ENCODE measurements at regions not wholly inside any gene's neighbourhood (a gene's known extent, or its start where the extent isn't known, plus 50 kb on each side); places are given as distances from the start of the nearest gene placed in this dataset.

DNA sequence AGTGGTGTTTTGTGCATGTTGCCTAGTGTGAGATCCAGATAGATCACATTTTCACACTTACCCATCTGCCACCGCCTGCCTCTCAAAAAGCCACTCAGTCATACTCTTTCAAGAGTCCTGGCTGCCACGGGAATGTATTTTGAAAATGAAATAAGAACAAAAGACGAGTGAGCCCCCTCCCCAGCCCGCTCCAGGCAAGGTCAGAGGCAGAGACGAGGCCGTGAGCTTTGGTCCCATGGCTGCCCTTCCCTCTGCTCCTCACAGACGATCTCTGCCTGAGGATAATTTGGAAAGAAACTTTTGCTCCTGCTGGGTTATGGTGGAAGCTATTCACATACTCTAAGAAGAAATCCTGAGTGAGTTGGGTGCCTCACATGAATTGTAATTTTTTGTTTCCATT lies 924.3 kb downstream of the BCL11B start:
- H3K27ac ChIP-seq (ENCODE audit: low read depth in 2 of 2, low read length in 2 of 2) = no peak overlapping the region
- FAIRE-seq (no peak), DNase-seq (no peak)
- no peak overlapping the region for H3K4me3 ChIP-seq (ENCODE audit: low read length in 3 of 3)
- no peaks in the 10 kb centered on the region for H3K9me3 ChIP-seq (ENCODE audit: control insufficient read depth in 2 of 3, insufficient read depth in 1 of 3, low read length in 3 of 3)
- no peaks in the 10 kb centered on the region for H3K36me3 ChIP-seq (ENCODE audit: control insufficient read depth in 2 of 3, insufficient read depth in 3 of 3, low read length in 3 of 3)
- no peaks in the 10 kb centered on the region for H3K4me1 ChIP-seq (ENCODE audit: control insufficient read depth in 2 of 3, insufficient read depth in 2 of 3, low read depth in 1 of 3, low read length in 3 of 3)
- no peak overlapping the region for H3K9ac ChIP-seq (ENCODE audit: low read length in 3 of 3)
- TF ChIP-seq, protein P1, sequence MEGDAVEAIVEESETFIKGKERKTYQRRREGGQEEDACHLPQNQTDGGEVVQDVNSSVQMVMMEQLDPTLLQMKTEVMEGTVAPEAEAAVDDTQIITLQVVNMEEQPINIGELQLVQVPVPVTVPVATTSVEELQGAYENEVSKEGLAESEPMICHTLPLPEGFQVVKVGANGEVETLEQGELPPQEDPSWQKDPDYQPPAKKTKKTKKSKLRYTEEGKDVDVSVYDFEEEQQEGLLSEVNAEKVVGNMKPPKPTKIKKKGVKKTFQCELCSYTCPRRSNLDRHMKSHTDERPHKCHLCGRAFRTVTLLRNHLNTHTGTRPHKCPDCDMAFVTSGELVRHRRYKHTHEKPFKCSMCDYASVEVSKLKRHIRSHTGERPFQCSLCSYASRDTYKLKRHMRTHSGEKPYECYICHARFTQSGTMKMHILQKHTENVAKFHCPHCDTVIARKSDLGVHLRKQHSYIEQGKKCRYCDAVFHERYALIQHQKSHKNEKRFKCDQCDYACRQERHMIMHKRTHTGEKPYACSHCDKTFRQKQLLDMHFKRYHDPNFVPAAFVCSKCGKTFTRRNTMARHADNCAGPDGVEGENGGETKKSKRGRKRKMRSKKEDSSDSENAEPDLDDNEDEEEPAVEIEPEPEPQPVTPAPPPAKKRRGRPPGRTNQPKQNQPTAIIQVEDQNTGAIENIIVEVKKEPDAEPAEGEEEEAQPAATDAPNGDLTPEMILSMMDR (IDR thresholded peaks at IDR 0.05; ENCODE audit: borderline replicate concordance, extremely low read depth, insufficient read depth) = no peak
- intact Hi-C loops (cut with DNase I) = no loop called here
- H3K27me3 ChIP-seq (ENCODE audit: control insufficient read depth, insufficient read depth, low read length) = no peaks in the 10 kb centered on the region

DNA sequence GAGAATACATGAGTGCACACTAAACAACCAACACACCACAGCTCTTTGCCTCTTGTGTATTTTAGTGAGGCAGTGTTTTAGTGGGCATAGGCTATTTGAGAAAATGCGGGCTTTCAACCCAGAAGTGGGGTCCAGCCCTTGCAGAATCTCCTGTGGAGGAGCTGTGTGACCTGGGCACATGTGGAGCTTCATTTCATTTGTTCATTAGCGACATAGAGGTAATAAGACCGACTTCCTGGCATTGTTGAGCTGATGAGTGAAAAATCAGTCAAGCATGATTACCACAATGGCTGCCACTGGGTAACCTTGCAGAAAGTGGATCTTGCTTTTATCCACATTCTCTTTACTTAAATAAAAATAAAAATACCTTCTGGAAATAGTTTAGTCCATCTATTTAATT lies 923.5 kb downstream of the BCL11B start:
- intact Hi-C loops (cut with DNase I) = no loop called here

DNA sequence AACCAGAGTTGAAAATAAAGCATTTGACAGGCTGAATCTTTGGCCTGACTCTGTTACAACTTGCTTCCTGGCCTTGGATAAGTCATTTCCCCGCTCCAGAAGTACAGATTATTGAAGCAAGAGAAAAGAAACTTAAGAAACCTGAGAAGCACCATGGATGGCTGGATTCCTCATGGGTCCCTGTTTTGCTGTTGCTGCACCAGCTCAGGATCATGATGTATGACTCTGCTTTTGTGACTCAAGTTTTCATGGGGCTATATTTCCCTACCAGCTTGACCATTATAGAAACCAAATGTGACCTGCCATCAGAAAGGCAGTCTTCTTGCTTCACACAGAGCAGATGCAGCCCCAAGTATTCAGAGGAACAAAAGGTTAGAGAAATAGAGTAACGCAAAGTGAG lies 921.8 kb downstream of the BCL11B start:
- DNase-seq (no peak), FAIRE-seq (no peak)
- no peaks in the 10 kb centered on the region for H3K27me3 ChIP-seq (ENCODE audit: control insufficient read depth, insufficient read depth, low read length)
- TF ChIP-seq, protein P1 (IDR thresholded peaks at IDR 0.05; ENCODE audit: borderline replicate concordance, extremely low read depth, insufficient read depth) = no peak
- no peak overlapping the region for H3K27ac ChIP-seq (ENCODE audit: low read depth in 2 of 2, low read length in 2 of 2)
- H3K4me1 ChIP-seq (ENCODE audit: control insufficient read depth in 2 of 3, insufficient read depth in 2 of 3, low read depth in 1 of 3, low read length in 3 of 3) = no peaks in the 10 kb centered on the region
- intact Hi-C loops (cut with DNase I) = no loop called here
- no peaks in the 10 kb centered on the region for H3K9me3 ChIP-seq (ENCODE audit: control insufficient read depth in 2 of 3, insufficient read depth in 1 of 3, low read length in 3 of 3)
- no peaks in the 10 kb centered on the region for H3K36me3 ChIP-seq (ENCODE audit: control insufficient read depth in 2 of 3, insufficient read depth in 3 of 3, low read length in 3 of 3)
- no peak overlapping the region for H3K9ac ChIP-seq (ENCODE audit: low read length in 3 of 3)
- no peak overlapping the region for H3K4me3 ChIP-seq (ENCODE audit: low read length in 3 of 3)

More for the DNA sequence above, 923.5 kb downstream of the BCL11B start:
- Histone ChIP-seq H3K27me3 (ENCODE audit: control insufficient read depth, insufficient read depth, low read length) (no peaks in the 10 kb centered on the region), H3K4me1 (ENCODE audit: control insufficient read depth in 2 of 3, insufficient read depth in 2 of 3, low read depth in 1 of 3, low read length in 3 of 3) (no peaks in the 10 kb centered on the region), H3K36me3 (ENCODE audit: control insufficient read depth in 2 of 3, insufficient read depth in 3 of 3, low read length in 3 of 3) (no peaks in the 10 kb centered on the region), H3K9ac (ENCODE audit: low read length in 3 of 3) (no peak overlapping the region), H3K27ac (ENCODE audit: low read depth in 2 of 2, low read length in 2 of 2) (no peak overlapping the region), H3K4me3 (ENCODE audit: low read length in 3 of 3) (no peak overlapping the region), H3K9me3 (ENCODE audit: control insufficient read depth in 2 of 3, insufficient read depth in 1 of 3, low read length in 3 of 3) (no peaks in the 10 kb centered on the region)
- DNase-seq (no peak), FAIRE-seq (no peak)
- TF ChIP-seq, protein P1 (IDR thresholded peaks at IDR 0.05; ENCODE audit: borderline replicate concordance, extremely low read depth, insufficient read depth) = no peak

DNA sequence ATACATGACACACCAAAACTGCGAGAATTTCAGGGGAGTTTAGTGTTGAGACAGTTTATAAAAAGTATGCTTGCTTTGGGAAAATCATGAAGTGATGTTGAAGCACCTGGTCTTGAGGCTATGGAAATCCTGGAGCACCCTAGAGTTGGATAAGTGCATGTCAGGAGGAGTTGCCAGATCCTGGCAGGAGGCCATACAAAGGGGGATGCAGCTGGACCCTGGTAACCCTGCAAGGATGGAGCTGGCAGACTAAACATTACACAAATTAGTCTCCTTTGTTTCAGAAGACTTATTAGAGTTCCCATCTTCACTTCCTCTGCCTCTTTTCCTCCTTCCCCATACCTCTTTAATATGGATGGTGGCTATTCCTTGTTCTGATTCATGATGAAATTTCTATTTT lies 907.0 kb downstream of the BCL11B start:
- no peak overlapping the region for H3K27ac ChIP-seq (ENCODE audit: low read depth in 2 of 2, low read length in 2 of 2)
- no peak for FAIRE-seq
- no peak overlapping the region for H3K4me3 ChIP-seq (ENCODE audit: low read length in 3 of 3)
- H3K9ac ChIP-seq (ENCODE audit: low read length in 3 of 3) = no peak overlapping the region
- H3K27me3 ChIP-seq (ENCODE audit: control insufficient read depth, insufficient read depth, low read length) = no peaks in the 10 kb centered on the region
- no peak for DNase-seq
- no peaks in the 10 kb centered on the region for H3K36me3 ChIP-seq (ENCODE audit: control insufficient read depth in 2 of 3, insufficient read depth in 3 of 3, low read length in 3 of 3)
- TF ChIP-seq, protein P1 (IDR thresholded peaks at IDR 0.05; ENCODE audit: borderline replicate concordance, extremely low read depth, insufficient read depth) = no peak
- intact Hi-C loops (cut with DNase I) = no loop called here
- H3K4me1 ChIP-seq (ENCODE audit: control insufficient read depth in 2 of 3, insufficient read depth in 2 of 3, low read depth in 1 of 3, low read length in 3 of 3) = no peaks in the 10 kb centered on the region
- H3K9me3 ChIP-seq (ENCODE audit: control insufficient read depth in 2 of 3, insufficient read depth in 1 of 3, low read length in 3 of 3) = no peaks in the 10 kb centered on the region

Data from kidney (tissue), 13 donors.